22Rv1 (cell line): ENCODE measurements at regions not wholly inside any gene's neighbourhood (a gene's known extent, or its start where the extent isn't known, plus 50 kb on each side); places are given as distances from the start of the nearest gene placed in this dataset.

Experiments used
- CTCF ChIP-seq: fragments of 450-650 bp; IDR thresholded peaks from 2 replicates; pipeline ENCODE4 v1.5.1; 2017; ENCODE audit warnings: mild to moderate bottlenecking
- ZFX ChIP-seq: fragments of 450-650 bp; IDR thresholded peaks from 2 replicates; pipeline ENCODE4 v1.6.1; 2017; ENCODE audit warnings: antibody characterized with exemption, borderline replicate concordance

GRCh38 chr5:6013506-6013905 is 364.8 kb downstream of the MED10 start:
- no peak for TF ChIP-seq CTCF
- TF ChIP-seq ZFX: no peak
